CD4-positive, alpha-beta T cell treated with Interleukin-6 at 100 ng/mL for 8 hours (primary cell): ENCODE measurements at regions not wholly inside any gene's neighbourhood (a gene's known extent, or its start where the extent isn't known, plus 50 kb on each side); places are given as distances from the start of the nearest gene placed in this dataset.
"Not testable (repeated sequence)": the region's sequence is repeated elsewhere in the genome, so short reads cannot be mapped to it uniquely, and the experiment has no call there.

Experiments used
- DNase-seq: peaks from one replicate; pipeline ENCODE4 v3.0.0-alpha.2; 2020; ENCODE audit warnings: mixed read lengths, low spot score

DNA sequence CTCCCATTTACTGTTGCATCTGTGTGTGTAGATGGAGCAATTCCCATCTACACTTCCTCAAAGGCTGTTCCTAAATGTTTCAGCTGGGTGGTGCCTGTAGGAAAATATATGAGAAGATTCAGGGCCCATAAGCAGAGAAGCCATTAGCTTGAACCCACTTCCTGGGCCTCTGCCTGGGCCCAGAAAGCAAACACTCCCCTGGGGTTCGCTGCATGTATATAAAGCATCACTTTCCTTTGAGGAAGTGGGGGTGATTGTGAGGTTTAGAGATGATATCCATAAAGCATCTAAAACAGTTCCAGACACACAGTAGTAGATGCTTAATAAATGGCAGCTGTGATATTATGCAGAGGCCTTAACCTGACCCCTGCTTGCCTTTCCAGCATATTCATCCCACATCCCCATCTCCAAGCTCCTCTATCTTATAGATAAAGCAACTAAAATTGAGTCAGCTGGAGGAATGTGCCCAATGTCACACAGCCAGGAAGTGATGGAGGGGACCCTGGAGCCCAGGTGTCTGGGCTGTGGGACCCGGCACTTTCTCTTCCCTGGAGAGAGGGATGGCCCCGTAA lies 280.0 kb upstream of the CRY1 start:
- DNase-seq = peak; percentile 24

DNA sequence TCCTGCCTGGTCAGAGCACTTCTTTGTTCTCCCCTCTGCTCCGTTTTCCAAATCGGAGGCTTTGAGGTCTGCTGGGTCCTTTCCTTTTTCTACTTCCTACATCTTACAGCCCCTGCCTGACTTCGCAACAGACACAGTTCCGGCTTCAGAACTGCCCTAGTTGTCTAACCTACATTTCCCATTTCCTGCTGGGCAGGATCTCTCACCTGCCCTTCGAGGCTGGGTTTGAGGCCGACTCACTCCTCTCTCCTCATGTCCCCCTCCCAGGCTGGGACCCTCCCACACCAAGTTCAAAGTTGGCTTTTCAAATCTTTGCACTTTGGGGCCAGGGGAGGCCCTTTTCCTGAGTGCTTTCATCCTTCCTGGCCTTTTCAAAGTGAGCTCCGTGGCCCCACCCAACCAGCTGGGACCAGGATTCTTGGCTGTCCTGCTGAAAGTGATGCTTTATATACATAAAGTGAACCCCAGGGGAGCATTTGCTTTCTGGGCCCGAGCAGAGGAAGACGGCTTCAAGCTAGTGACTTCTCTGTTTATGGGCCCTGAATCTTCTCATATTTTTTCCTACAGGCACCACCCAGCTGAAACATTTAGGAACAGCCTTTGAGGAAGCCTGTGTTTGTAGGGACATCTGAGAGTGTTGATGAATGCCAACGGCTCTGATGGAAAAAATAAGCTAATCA lies 281.0 kb upstream of the CRY1 start:
- DNase-seq = peak; percentile 22

DNA sequence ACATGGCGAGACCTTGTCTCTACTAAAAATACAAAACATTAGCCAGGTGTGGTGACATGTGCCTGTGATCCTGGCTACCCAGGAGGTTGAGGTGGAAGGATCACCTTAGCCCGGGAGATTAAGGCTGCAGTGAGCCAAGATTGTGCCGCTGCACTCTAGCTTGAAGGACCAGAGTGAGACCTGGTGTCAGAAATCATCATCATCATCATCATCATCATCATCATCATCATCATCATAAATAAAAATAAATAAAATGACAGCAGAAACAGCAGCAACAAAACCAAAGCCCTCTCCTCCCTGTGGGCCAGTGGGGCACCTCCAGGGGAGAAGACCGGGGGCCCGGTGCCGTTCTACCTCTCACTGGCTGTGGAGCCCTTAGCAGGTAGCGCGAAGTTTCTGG lies 281.9 kb upstream of the CRY1 start:
- no peak for DNase-seq

DNA sequence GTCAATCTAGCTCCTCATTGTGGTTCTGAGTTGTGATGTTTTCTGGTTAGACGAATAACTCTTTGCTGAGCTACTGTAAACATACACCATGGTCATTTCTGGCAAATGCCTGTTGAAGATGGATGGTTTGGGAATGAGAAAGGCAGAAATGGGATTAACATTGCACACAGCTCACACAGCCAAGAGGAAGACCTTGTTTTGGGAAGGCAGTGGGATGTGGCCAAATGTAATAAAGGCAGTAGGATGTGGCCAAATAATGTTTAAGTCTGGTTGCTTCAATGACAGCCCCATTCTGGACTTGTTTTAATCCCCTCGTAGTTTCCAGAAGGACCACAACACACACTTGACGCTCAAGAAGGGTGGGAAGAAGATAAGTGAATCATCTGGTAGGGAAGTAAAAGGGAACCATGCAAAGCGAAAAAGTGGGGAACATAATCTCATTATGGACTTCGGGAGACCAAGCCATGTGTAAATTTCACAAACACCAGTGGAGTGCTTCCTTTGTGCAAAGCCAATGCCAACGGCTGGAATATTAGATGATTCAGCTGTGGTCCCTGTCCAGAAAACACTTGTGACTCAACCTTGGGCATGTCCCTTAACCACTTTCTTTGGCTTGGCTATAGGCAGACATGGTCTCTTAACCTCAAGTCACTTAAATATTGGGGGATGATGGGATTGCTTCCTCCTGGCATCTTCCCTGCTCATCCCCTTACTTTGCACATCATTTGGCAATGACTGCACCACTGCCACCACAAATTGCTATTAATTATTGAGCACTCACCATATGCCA lies 284.4 kb upstream of the CRY1 start:
- DNase-seq = no peak

DNA sequence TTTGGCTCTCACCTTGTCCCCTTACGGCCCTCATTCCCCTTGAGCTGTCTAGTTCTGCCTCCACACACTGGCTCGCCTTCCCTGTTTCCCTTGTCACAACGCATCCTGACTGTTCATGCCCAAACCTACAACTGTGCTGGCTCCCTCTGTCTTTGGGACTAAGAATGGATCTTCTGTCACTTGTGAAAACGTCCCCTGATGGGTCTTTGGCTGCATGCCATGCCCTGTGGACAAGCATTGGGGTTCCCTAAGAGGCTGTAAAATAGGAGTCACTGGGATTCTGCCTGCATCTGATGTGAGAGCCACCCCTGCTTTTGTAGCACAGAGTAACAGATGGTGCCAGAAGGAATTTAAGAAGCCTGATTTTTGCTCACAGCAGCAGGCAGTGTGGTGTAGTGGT lies 285.3 kb upstream of the CRY1 start:
- no peak for DNase-seq

- DNase-seq = not testable (repeated sequence)
Measured at GRCh38 chr12:107379142-107379851, 285.9 kb upstream of the CRY1 start.

GRCh38 chr12:107379852-107380567 lies 286.7 kb upstream of the CRY1 start:
- no peak for DNase-seq

DNA sequence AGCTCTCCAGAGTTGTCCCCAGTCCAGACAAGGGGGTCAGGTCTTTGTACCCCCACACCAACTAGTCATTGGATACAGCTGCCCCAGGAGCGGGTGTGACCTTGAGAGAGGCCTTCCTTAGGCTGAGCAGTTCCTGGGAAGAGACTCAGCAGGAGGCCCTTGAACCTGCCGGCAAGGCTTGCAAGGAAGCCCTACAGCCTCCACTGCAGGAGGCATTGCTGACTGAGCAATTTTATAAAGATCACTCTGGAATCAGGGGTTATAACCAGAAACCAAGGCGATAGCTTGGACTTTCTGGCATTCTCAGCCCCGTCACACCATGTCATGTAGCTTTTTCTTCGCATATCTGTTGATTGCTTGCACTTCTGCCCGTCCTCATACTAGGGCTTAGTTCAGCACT lies 291.3 kb upstream of the CRY1 start:
- DNase-seq = no peak

GRCh38 chr12:107385509-107385908 lies 292.2 kb upstream of the CRY1 start:
- no peak for DNase-seq

- no peak for DNase-seq
Measured at GRCh38 chr12:107386569-107386968, 293.2 kb upstream of the CRY1 start.

- DNase-seq = no peak
Measured at GRCh38 chr12:107388263-107388662, 294.9 kb upstream of the CRY1 start.

DNA sequence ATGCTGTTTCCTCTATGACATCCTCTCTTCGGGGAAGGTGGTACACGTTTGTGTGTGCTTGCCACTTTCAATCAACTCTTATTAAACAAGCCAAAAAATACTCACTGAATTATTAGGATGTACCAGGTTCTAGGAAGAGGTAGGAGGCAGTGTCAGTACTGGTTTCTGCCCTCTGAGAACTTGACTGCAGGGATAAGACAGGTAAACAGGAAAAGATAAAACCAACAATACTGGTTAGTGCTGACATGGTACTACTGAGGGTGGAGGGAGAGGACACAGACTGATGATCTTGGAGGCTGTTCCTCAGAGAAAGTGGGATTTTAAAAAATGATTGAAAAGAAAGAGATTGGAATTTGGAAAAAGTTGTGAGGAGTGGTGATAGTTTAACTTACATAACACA lies 295.2 kb upstream of the PWP1 start:
- no peak for DNase-seq

- DNase-seq = peak; percentile 20
Measured at GRCh38 chr12:107393043-107393717, 292.4 kb upstream of the PWP1 start.

DNA sequence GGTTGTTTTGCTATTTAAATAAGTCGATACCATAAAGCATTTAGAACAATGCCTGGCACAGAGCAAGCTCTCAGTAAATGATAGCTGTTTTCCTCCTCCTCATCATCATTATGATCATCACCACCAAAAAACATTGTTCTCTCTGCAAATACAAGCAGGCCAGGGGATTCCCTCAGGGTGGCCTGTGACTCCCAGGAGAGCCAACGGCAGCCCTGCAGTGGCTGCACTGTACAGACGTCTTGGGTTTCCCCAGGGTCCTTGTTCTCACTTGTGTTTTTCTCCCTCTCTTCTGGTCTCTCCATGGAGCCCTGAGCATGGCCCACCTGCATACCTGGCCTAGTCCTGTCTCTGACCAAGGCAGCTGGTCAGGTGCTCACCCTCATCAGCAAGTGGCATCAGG lies 290.9 kb upstream of the PWP1 start:
- no peak for DNase-seq

GRCh38 chr12:107395817-107396216 lies 289.8 kb upstream of the PWP1 start:
- no peak for DNase-seq

DNA sequence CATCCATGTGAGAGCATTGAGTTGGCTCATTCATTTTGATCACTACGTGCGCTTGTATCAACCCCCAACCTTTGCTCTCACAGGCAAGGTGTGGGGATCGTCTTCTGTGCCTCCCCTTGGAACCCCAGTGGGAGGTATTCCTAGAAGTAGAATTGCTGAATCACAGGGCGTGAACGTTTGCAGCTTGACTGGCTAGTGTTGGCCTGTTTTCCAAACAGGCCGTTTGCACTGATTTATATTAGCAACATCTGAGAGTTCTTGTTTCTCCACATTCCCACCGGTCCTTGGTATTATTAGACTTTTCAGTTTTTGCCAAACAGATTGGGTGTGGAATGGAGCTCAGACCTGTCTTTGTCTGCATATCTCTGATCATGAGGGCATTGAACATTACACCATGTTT lies 288.6 kb upstream of the PWP1 start:
- DNase-seq = no peak

DNA sequence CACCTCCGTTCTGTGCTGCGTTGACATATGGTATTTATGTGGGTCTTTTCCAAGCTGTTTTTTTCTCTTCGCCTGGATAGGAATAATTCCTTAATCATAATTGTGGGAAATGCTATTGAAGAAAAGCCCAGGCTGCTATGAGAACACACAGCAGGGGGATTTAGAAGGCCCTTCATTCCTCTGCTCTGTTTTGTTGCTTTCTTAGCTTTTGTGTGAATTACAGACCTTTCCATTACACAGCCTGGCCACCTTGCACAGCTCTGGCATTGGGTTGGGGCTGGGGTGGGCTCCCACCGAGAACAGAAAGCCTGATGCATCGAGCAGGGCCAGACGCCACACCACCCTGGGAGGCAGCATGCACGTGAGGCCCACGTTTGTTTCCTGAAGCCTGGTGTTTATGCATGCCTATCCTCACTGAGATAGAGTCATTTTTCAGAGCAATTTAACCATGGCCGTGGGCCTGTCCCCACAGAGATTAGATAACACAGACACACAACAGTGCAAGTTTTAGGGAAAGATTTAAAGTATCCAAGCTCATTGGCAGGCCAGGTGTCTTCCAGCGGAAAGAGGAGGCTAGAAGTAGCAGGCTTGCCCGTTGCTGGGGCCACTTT lies 287.6 kb upstream of the PWP1 start:
- no peak for DNase-seq

- no peak for DNase-seq
Measured at GRCh38 chr12:107399046-107399445, 286.6 kb upstream of the PWP1 start.

DNA sequence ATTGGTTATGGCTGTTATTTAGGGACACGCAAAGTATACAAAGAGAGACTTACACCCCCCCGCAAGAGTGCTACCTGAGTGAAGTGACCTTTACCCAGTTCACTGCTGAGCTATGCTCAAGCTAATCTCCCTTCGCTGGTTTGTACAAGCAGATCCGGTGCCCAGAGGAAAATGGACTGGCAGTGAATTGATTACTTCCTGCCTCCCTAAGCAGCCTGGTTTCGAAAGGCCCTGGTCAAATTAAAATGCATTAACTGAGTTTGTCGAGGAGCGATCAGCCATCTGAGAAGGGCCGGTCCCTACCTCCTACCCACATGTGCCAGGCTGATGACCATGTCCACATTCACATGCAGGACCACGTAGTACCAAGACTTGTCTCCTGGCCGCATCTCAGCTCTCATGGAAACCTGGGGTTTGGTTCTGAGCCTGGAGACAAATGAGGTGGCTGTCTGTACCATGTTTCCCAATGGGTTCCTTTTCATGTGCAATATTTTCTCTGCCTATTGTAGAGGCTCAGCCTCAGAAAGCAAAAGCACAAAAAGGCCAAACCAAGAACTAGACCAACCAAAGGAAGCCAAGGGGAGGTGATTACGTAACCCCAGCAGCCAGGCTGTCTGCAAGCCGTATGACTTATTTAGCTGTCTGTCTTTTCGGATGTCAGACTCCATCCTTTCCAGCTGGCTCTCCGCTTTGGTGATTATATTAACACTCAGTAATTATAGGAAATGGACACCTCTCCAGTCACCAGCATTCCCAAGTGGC lies 284.7 kb upstream of the PWP1 start:
- no peak for DNase-seq
